WTC11 (cell line): ENCODE measurements at regions not wholly inside any gene's neighbourhood (a gene's known extent, or its start where the extent isn't known, plus 50 kb on each side); places are given as distances from the start of the nearest gene placed in this dataset.

Experiments used
- ATAC-seq: fragments of 200-7000 bp; cut with Tn5 transposase; 2 replicates; pipeline ENCODE4 v1.10.0; 2021; ENCODE audit warnings: mild to moderate bottlenecking, moderate library complexity
- CTCF ChIA-PET: fragments of 300-600 bp; sonication (Branson Sonifier 250); formaldehyde crosslinking; loops from one replicate; lab custom pipeline; 2021; ENCODE audit warnings: antibody characterized with exemption; lab: Charles Lee
- POLR2A ChIA-PET: fragments of 350-600 bp; sonication (Branson Sonifier 250); formaldehyde crosslinking; loops from one replicate; lab custom pipeline; 2021; ENCODE audit warnings: antibody characterized with exemption; lab: Charles Lee
- DNase-seq: peaks from one replicate; pipeline ENCODE4 v3.0.0; 2021; ENCODE audit warnings: low spot score
- H3K27ac Mint-ChIP-seq: 2 replicates; pipeline ENCODE4 v1.8.0; 2021; ENCODE audit warnings: mixed read lengths
- H3K27me3 Mint-ChIP-seq: 2 replicates; pipeline ENCODE4 v1.8.0; 2021; ENCODE audit warnings: low read depth, mild to moderate bottlenecking, moderate library complexity, mixed read lengths
- H3K36me3 Mint-ChIP-seq: 2 replicates; pipeline ENCODE4 v1.8.0; 2021; ENCODE audit warnings: mixed read lengths
- H3K4me1 Mint-ChIP-seq: 2 replicates; pipeline ENCODE4 v1.8.0; 2022; ENCODE audit warnings: mixed read lengths
- H3K4me3 Mint-ChIP-seq: 2 replicates; pipeline ENCODE4 v1.8.0; 2021; ENCODE audit warnings: mild to moderate bottlenecking, moderate library complexity, mixed read lengths
- H3K9me3 Mint-ChIP-seq: 2 replicates; pipeline ENCODE4 v1.8.0; 2021; ENCODE audit warnings: mixed read lengths
- CTCF ChIP-seq: fragments of 200-600 bp; IDR thresholded peaks from 2 replicates; pipeline ENCODE4 v1.8.0; 2022; ENCODE audit warnings: antibody characterized with exemption
- ETV6 ChIP-seq: sonication (generic); formaldehyde crosslinking; IDR thresholded peaks from 2 replicates; pipeline ENCODE4 v1.8.1; 2022; ENCODE audit warnings: mild to moderate bottlenecking, missing genetic modification reagents
- FOXK1 ChIP-seq: sonication (generic); formaldehyde crosslinking; IDR thresholded peaks from 2 replicates; pipeline ENCODE4 v1.8.0; 2022; ENCODE audit warnings: mild to moderate bottlenecking, moderate library complexity, missing genetic modification reagents
- KAT7 ChIP-seq: sonication (generic); formaldehyde crosslinking; IDR thresholded peaks from 2 replicates; pipeline ENCODE4 v1.8.1; 2023; ENCODE audit warnings: missing genetic modification reagents, mild to moderate bottlenecking, borderline replicate concordance
- MLX ChIP-seq: sonication (generic); formaldehyde crosslinking; IDR thresholded peaks from 2 replicates; pipeline ENCODE4 v1.8.1; 2023; ENCODE audit warnings: mild to moderate bottlenecking, missing genetic modification reagents, moderate library complexity
- NFE2L1 ChIP-seq: sonication (generic); formaldehyde crosslinking; IDR thresholded peaks from 2 replicates; pipeline ENCODE4 v1.8.1; 2023; ENCODE audit warnings: missing genetic modification reagents
- PRDM15 ChIP-seq: sonication (generic); formaldehyde crosslinking; IDR thresholded peaks from 2 replicates; pipeline ENCODE4 v1.8.0; 2022; ENCODE audit warnings: missing genetic modification reagents
- RORB ChIP-seq: fragments of 250-450 bp; sonication (Bioruptor Pico); IDR thresholded peaks from 2 replicates; pipeline ENCODE4 v1.9.0; 2021; ENCODE audit warnings: mild to moderate bottlenecking
- SMAD4 ChIP-seq: sonication (generic); formaldehyde crosslinking; IDR thresholded peaks from 2 replicates; pipeline ENCODE4 v1.8.0; 2022; ENCODE audit warnings: mild to moderate bottlenecking, missing genetic modification reagents
- ZMAT4 ChIP-seq: fragments of 250-450 bp; sonication (Bioruptor Pico); IDR thresholded peaks from 2 replicates; pipeline ENCODE4 v1.9.0; 2021; ENCODE audit warnings: mild to moderate bottlenecking
- ZNF416 ChIP-seq: fragments of 250-450 bp; sonication (Bioruptor Pico); IDR thresholded peaks from 2 replicates; pipeline ENCODE4 v1.9.0; 2021; ENCODE audit warnings: mild to moderate bottlenecking, inconsistent platforms
- TF ChIP-seq, protein P1 (sequence below): fragments of 250-450 bp; sonication (Bioruptor Pico); conservative IDR thresholded peaks from 2 replicates; pipeline ENCODE4 v1.9.0; 2021; ENCODE audit warnings: mild to moderate bottlenecking
- TF ChIP-seq, protein P2 (sequence below): fragments of 250-450 bp; sonication (Bioruptor Pico); IDR thresholded peaks from 2 replicates; pipeline ENCODE4 v1.9.0; 2021; ENCODE audit warnings: moderate library complexity, mild to moderate bottlenecking, inconsistent platforms, borderline replicate concordance
- TF ChIP-seq, protein P3 (sequence below): fragments of 250-450 bp; sonication (Bioruptor Pico); IDR thresholded peaks from 2 replicates; pipeline ENCODE4 v1.9.0; 2021; ENCODE audit warnings: mild to moderate bottlenecking
- TF ChIP-seq, protein P4 (sequence below): sonication (generic); formaldehyde crosslinking; IDR thresholded peaks from 2 replicates; pipeline ENCODE4 v1.8.1; 2022; ENCODE audit warnings: low read depth, missing genetic modification reagents, borderline replicate concordance

DNA sequence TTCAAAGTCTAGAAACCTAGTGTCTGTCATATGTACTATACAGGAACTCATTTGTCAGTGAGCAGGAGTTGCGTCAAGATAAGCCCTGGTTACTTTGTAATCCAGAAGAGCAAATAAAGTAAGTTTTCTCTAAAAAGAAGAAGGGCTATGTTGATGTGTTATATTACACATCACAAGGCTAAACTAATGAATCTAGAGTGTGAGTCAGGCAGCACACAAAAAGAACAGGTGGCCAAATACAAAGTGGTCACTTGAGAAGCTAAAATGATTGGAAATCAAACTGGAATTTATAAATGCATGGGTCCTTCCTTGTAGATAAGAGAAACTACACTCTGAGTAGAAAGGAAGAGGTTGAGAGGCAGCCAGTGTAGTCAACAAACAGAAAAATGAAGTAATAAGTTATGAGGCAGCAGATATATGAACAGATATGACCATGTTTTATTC lies 771.6 kb downstream of the DIPK2A start (continued):
- TF ChIP-seq PRDM15 (CRISPR knock-in tag) (no peak), FOXK1 (CRISPR knock-in tag) (no peak), CTCF (no peak), ZMAT4 (CRISPR knock-in tag) (no peak), NFE2L1 (CRISPR knock-in tag) (no peak)
- TF ChIP-seq, protein P1, sequence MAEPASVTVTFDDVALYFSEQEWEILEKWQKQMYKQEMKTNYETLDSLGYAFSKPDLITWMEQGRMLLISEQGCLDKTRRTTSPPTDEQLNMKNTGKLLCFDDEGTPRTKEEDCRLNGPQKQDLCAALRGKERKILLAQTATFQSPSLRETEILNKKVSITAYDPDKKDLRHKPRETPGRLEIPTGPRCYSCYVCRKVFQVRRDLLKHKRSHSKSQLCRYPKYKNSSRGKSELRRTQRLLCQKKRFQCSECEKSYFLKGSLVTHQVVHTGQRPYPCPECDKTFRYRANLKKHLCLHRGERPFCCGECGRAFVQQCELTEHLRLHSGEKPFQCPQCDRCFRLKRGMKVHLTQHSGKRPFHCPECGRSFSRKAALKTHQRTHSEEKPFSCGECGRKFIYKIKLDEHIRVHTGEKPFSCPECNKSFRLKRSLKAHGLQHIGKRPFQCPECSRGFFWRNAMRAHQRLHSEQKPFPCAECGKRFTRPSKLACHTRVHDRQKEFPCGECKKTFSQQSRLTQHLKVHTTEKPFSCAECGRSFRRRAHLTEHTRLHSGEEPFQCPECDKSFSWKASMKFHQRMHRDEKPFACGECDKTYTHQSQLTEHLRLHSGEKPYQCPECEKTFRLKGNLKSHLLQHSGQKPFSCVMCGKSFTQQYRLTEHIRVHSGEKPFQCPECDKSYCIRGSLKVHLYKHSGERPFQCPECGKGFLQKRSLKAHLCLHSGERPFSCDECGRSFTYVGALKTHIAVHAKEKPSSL (CRISPR knock-in tag) = no peak
- TF ChIP-seq, protein P2, sequence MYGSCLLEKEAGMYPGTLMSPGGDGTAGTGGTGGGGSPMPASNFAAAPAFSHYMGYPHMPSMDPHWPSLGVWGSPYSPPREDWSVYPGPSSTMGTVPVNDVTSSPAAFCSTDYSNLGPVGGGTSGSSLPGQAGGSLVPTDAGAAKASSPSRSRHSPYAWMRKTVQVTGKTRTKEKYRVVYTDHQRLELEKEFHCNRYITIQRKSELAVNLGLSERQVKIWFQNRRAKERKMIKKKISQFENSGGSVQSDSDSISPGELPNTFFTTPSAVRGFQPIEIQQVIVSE (CRISPR knock-in tag) = no peak
- TF ChIP-seq, protein P3, sequence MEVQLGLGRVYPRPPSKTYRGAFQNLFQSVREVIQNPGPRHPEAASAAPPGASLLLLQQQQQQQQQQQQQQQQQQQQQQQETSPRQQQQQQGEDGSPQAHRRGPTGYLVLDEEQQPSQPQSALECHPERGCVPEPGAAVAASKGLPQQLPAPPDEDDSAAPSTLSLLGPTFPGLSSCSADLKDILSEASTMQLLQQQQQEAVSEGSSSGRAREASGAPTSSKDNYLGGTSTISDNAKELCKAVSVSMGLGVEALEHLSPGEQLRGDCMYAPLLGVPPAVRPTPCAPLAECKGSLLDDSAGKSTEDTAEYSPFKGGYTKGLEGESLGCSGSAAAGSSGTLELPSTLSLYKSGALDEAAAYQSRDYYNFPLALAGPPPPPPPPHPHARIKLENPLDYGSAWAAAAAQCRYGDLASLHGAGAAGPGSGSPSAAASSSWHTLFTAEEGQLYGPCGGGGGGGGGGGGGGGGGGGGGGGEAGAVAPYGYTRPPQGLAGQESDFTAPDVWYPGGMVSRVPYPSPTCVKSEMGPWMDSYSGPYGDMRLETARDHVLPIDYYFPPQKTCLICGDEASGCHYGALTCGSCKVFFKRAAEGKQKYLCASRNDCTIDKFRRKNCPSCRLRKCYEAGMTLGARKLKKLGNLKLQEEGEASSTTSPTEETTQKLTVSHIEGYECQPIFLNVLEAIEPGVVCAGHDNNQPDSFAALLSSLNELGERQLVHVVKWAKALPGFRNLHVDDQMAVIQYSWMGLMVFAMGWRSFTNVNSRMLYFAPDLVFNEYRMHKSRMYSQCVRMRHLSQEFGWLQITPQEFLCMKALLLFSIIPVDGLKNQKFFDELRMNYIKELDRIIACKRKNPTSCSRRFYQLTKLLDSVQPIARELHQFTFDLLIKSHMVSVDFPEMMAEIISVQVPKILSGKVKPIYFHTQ = no peak

GRCh38 chr3:144744473-144744872 lies 772.9 kb downstream of the DIPK2A start:
- DNase-seq = no peak
- ChIA-PET CTCF (no interaction called here), POLR2A (no interaction called here)
- Mint-ChIP-seq H3K4me3 (no peak overlapping the region), H3K9me3 (no peaks in the 10 kb centered on the region), H3K36me3 (peaks cover 3% of the 10 kb centered on the region; the same call in 1 of the 2 replicates), H3K4me1 (peaks cover 3% of the 10 kb centered on the region), H3K27ac (no peak overlapping the region), H3K27me3 (no peaks in the 10 kb centered on the region)
- ATAC-seq = no peak
- TF ChIP-seq SMAD4 (CRISPR knock-in tag) (no peak), MLX (CRISPR knock-in tag) (no peak), ETV6 (no peak), RORB (CRISPR knock-in tag) (no peak), ZNF416 (CRISPR knock-in tag) (no peak), KAT7 (CRISPR knock-in tag) (no peak)
- TF ChIP-seq, protein P4, sequence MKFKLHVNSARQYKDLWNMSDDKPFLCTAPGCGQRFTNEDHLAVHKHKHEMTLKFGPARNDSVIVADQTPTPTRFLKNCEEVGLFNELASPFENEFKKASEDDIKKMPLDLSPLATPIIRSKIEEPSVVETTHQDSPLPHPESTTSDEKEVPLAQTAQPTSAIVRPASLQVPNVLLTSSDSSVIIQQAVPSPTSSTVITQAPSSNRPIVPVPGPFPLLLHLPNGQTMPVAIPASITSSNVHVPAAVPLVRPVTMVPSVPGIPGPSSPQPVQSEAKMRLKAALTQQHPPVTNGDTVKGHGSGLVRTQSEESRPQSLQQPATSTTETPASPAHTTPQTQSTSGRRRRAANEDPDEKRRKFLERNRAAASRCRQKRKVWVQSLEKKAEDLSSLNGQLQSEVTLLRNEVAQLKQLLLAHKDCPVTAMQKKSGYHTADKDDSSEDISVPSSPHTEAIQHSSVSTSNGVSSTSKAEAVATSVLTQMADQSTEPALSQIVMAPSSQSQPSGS = no peak
